HCT116 (cell line): ENCODE measurements at regions not wholly inside any gene's neighbourhood (a gene's known extent, or its start where the extent isn't known, plus 50 kb on each side); places are given as distances from the start of the nearest gene placed in this dataset.

ENCODE experiments used
- ATAC-seq: fragments of 200-7000 bp; cut with Tn5 transposase; 2 replicates; pipeline ENCODE4 v1.9.1; 2020; ENCODE audit warnings: mild to moderate bottlenecking, moderate library complexity
- BruUV-seq: library from RNA; stranded (reverse); fragments of 400-500 nt; replicated peaks from 2 replicates; lab custom pipeline; 2021; lab: Mats Ljungman, UMichigan
- CTCF ChIA-PET: fragments of 300-600 bp; sonication (Branson Sonifier 250); formaldehyde crosslinking; loops from one replicate; lab custom pipeline; 2021; ENCODE audit warnings: antibody characterized with exemption; lab: Charles Lee
- POLR2A ChIA-PET: fragments of 300-600, 350-600 bp; sonication (Branson Sonifier 250); formaldehyde crosslinking; loops from one replicate; lab custom pipeline; 2021; ENCODE audit warnings: antibody characterized with exemption; lab: Charles Lee
- RAD21 ChIA-PET, 2 experiments: fragments of 300-600 bp; sonication (Branson Sonifier 250); formaldehyde crosslinking; loops; one replicate each; lab custom pipeline; 2023; ENCODE audit warnings: low total read pairs in 2 of 2; ENCODE audit not compliant: uncharacterized antibody in 2 of 2, unreplicated experiment in 2 of 2, low non-redundant PET in 1 of 2; lab: Charles Lee
- DNase-seq: peaks from one replicate; pipeline ENCODE4 v3.0.0-alpha.2; 2010; ENCODE audit warnings: low read depth, low spot score
- H2AFZ ChIP-seq: fragments of 200-600 bp; shearing (Covaris generic), sonication (generic); 2 replicates; pipeline ENCODE4 v1.6.1; 2017; ENCODE audit warnings: low read depth, mixed run types, mixed read lengths, antibody characterized with exemption, low read length; ENCODE audit not compliant: poor library complexity, severe bottlenecking
- H3K27ac ChIP-seq: 2 replicates; pipeline ENCODE4 v1.5.1; 2012; ENCODE audit warnings: low read depth, low read length
- H3K27me3 ChIP-seq: fragments of 200-600 bp; sonication (generic); 2 replicates; pipeline ENCODE4 v1.6.1; 2016; ENCODE audit warnings: mixed run types, low read length, mixed read lengths; ENCODE audit not compliant: insufficient read depth
- H3K36me3 ChIP-seq, 2 experiments: fragments of 200-500 bp in 1 of 2; fragments of 200-600 bp in 1 of 2; sonication (Bioruptor generic) in 1 of 2; sonication (generic) in 1 of 2; 2 replicates each; pipeline versions ENCODE4 v1.5.1 to v1.6.1; 2014 to 2016; ENCODE audit warnings: low read length in 2 of 2, inconsistent platforms in 1 of 2, mixed read lengths in 1 of 2, mixed run types in 1 of 2; ENCODE audit not compliant: insufficient read depth in 2 of 2, control insufficient read depth in 1 of 2
- H3K4me1 ChIP-seq, 2 experiments: fragments of 200-600 bp in 1 of 2; sonication (generic) in 1 of 2; 2 replicates each; pipeline versions ENCODE4 v1.5.1 to v1.6.1; 2012 to 2017; ENCODE audit warnings: low read length in 2 of 2, inconsistent platforms in 1 of 2, mild to moderate bottlenecking in 1 of 2, mixed read lengths in 1 of 2, mixed run types in 1 of 2, moderate library complexity in 1 of 2; ENCODE audit not compliant: insufficient read depth in 2 of 2, control insufficient read depth in 1 of 2
- H3K4me2 ChIP-seq: fragments of 200-600 bp; sonication (generic); 2 replicates; pipeline ENCODE4 v1.6.1; 2017; ENCODE audit warnings: mixed run types, low read length, mixed read lengths
- H3K4me3 ChIP-seq, 2 experiments: fragments of 200-600 bp in 1 of 2; sonication (generic) in 1 of 2; replicated peaks in 1 of 2; 2 replicates each; pipeline ENCODE4 v1.5.1; 2011 to 2016; ENCODE audit warnings: low read length in 2 of 2, control low read depth in 1 of 2, low read depth in 1 of 2, mild to moderate bottlenecking in 1 of 2, mixed read lengths in 1 of 2, mixed run types in 1 of 2
- H3K79me2 ChIP-seq: fragments of 200-600 bp; sonication (generic); 2 replicates; pipeline ENCODE4 v1.6.1; 2017; ENCODE audit warnings: mild to moderate bottlenecking, mixed run types, low read length, moderate library complexity, mixed read lengths; ENCODE audit not compliant: insufficient read depth
- H3K9ac ChIP-seq: fragments of 200-600 bp; sonication (generic); 2 replicates; pipeline ENCODE4 v1.6.1; 2016; ENCODE audit warnings: low read length, mixed read lengths
- H3K9me2 ChIP-seq: fragments of 200-600 bp; sonication (generic), shearing (Covaris generic); 2 replicates; pipeline ENCODE4 v1.6.1; 2017; ENCODE audit warnings: mixed run types, mild to moderate bottlenecking, moderate library complexity; ENCODE audit not compliant: insufficient read depth
- H3K9me3 ChIP-seq, 2 experiments: fragments of 200-500 bp in 1 of 2; fragments of 200-600 bp in 1 of 2; sonication (Bioruptor generic) in 1 of 2; sonication (generic) in 1 of 2; 2 replicates each; pipeline ENCODE4 v1.6.1; 2014 to 2017; ENCODE audit warnings: low read length in 2 of 2, mixed read lengths in 2 of 2, inconsistent platforms in 1 of 2, low read depth in 1 of 2, mild to moderate bottlenecking in 1 of 2, mixed run types in 1 of 2, moderate library complexity in 1 of 2; ENCODE audit not compliant: control insufficient read depth in 1 of 2, insufficient read depth in 1 of 2
- H4K20me1 ChIP-seq: fragments of 200-600 bp; sonication (generic), shearing (Covaris generic); 2 replicates; pipeline ENCODE4 v1.6.1; 2017; ENCODE audit warnings: mixed run types, mild to moderate bottlenecking, moderate library complexity; ENCODE audit not compliant: insufficient read depth
- ATF3 ChIP-seq: IDR thresholded peaks from 2 replicates; pipeline ENCODE4 v1.6.1; 2012
- CBX3 ChIP-seq: IDR thresholded peaks from 2 replicates; pipeline ENCODE4 v1.6.1; 2012; ENCODE audit warnings: low read depth
- CEBPB ChIP-seq: IDR thresholded peaks from 2 replicates; pipeline ENCODE4 v1.6.1; 2012; ENCODE audit warnings: low read depth
- CTCF ChIP-seq, 3 experiments: fragments of 200-600 bp in 1 of 3; sonication (generic) in 1 of 3; IDR thresholded peaks in 2 of 3; conservative IDR thresholded peaks in 1 of 3; 2 replicates each; pipeline ENCODE4 v1.5.1; 2012 to 2017; ENCODE audit warnings: low read depth in 2 of 3, low read length in 2 of 3, antibody characterized with exemption in 1 of 3, borderline replicate concordance in 1 of 3, control low read depth in 1 of 3, mild to moderate bottlenecking in 1 of 3, mixed read lengths in 1 of 3, mixed run types in 1 of 3, moderate library complexity in 1 of 3; ENCODE audit not compliant: insufficient read depth in 1 of 3
- EGR1 ChIP-seq: IDR thresholded peaks from 2 replicates; pipeline ENCODE4 v1.6.1; 2012; ENCODE audit warnings: low read depth
- ELF1 ChIP-seq: IDR thresholded peaks from 2 replicates; pipeline ENCODE4 v1.6.1; 2012; ENCODE audit warnings: low read depth, borderline replicate concordance
- EZH2 ChIP-seq: fragments of 200-600 bp; sonication (generic); IDR thresholded peaks from 2 replicates; pipeline ENCODE4 v1.6.1; 2017; ENCODE audit warnings: antibody characterized with exemption, mixed run types
- FOSL1 ChIP-seq: IDR thresholded peaks from 2 replicates; pipeline ENCODE4 v1.6.1; 2012; ENCODE audit warnings: low read depth
- MAX ChIP-seq: IDR thresholded peaks from 2 replicates; pipeline ENCODE4 v1.6.1; 2012
- POLR2A ChIP-seq: IDR thresholded peaks from 2 replicates; pipeline ENCODE4 v1.7.0; 2011; ENCODE audit warnings: borderline replicate concordance; ENCODE audit not compliant: insufficient read depth, insufficient read length; ENCODE audit errors: extremely low read depth
- RAD21 ChIP-seq: IDR thresholded peaks from 2 replicates; pipeline ENCODE4 v1.6.1; 2012; ENCODE audit warnings: low read depth, mild to moderate bottlenecking
- SIN3A ChIP-seq: IDR thresholded peaks from 2 replicates; pipeline ENCODE4 v1.6.1; 2012; ENCODE audit warnings: low read depth
- SP1 ChIP-seq: IDR thresholded peaks from 2 replicates; pipeline ENCODE4 v1.6.1; 2012; ENCODE audit warnings: low read depth
- SRF ChIP-seq: IDR thresholded peaks from 2 replicates; pipeline ENCODE4 v1.6.1; 2012; ENCODE audit warnings: low read depth
- TCF7L2 ChIP-seq: IDR thresholded peaks from 2 replicates; pipeline ENCODE4 v1.7.0; 2011; ENCODE audit warnings: borderline replicate concordance, inconsistent platforms; ENCODE audit not compliant: insufficient read depth, insufficient read length; ENCODE audit errors: extremely low read depth
- YY1 ChIP-seq: IDR thresholded peaks from 2 replicates; pipeline ENCODE4 v1.6.1; 2011; ENCODE audit warnings: low read length, low read depth, moderate library complexity, mild to moderate bottlenecking; ENCODE audit not compliant: insufficient replicate concordance; ENCODE audit errors: extremely low read depth
- ZBTB33 ChIP-seq: IDR thresholded peaks from 2 replicates; pipeline ENCODE4 v1.6.1; 2011; ENCODE audit warnings: mild to moderate bottlenecking, low read length, moderate library complexity; ENCODE audit not compliant: insufficient replicate concordance; ENCODE audit errors: extremely low read depth
- ZFX ChIP-seq: fragments of 450-650 bp; IDR thresholded peaks from 2 replicates; pipeline ENCODE4 v1.6.1; 2017
- ZNF274 ChIP-seq: fragments of 200-500 bp; sonication (Bioruptor generic); IDR thresholded peaks from 2 replicates; pipeline ENCODE4 v1.6.1; 2014; ENCODE audit warnings: mild to moderate bottlenecking, low read depth, low read length, inconsistent platforms
- intact Hi-C: fragments of 100-400 bp; cut with micrococcal nuclease; formaldehyde crosslinking; loops from 2 replicates; pipeline ENCODE4 v1.10.0; 2022

- no peaks in the 10 kb centered on the region for H3K9me3 ChIP-seq
- no peaks in the 10 kb centered on the region for H3K27me3 ChIP-seq
- no peak overlapping the region for H3K4me2 ChIP-seq
- H3K9me2 ChIP-seq: no peaks in the 10 kb centered on the region
- TF ChIP-seq EZH2 (no peak), SRF (no peak), YY1 (no peak), ZFX (no peak), ATF3 (no peak), SIN3A (no peak), SP1 (no peak), MAX (no peak), FOSL1 (no peak), CEBPB (no peak), ZBTB33 (no peak), RAD21 (no peak), TCF7L2 (no peak), ZNF274 (no peak), CTCF (IDR thresholded peaks at IDR 0.05 in 2 of 3, conservative IDR thresholded peaks at IDR 0.05 in 1 of 3; ENCODE audit: borderline replicate concordance in 1 of 3, insufficient read depth in 1 of 3, low read depth in 2 of 3, low read length in 2 of 3) (no peak), ELF1 (no peak), EGR1 (no peak), POLR2A (no peak), CBX3 (no peak)
- H2AFZ ChIP-seq: no peak overlapping the region
- ATAC-seq: no peak
- no peaks in the 10 kb centered on the region for H3K36me3 ChIP-seq
- RAD21 ChIA-PET: no interaction called here
- intact Hi-C loops: no loop called here
- H3K4me3 ChIP-seq: no peak overlapping the region
- H3K27ac ChIP-seq: no peak overlapping the region
- no TSS peak for BruUV-seq
- H3K9ac ChIP-seq: no peak overlapping the region
- no peaks in the 10 kb centered on the region for H4K20me1 ChIP-seq
- H3K79me2 ChIP-seq: no peaks in the 10 kb centered on the region
- CTCF ChIA-PET: no interaction called here
- DNase-seq: no peak
- POLR2A ChIA-PET: no interaction called here
- no peaks in the 10 kb centered on the region for H3K4me1 ChIP-seq
Observed at GRCh38 chr4:162586266-162586665, 422.5 kb upstream of the FSTL5 start.
